ENCODE measurements at regions not wholly inside any gene's neighbourhood (a gene's known extent, or its start where the extent isn't known, plus 50 kb on each side); places are given as distances from the start of the nearest gene placed in this dataset.

DNA sequence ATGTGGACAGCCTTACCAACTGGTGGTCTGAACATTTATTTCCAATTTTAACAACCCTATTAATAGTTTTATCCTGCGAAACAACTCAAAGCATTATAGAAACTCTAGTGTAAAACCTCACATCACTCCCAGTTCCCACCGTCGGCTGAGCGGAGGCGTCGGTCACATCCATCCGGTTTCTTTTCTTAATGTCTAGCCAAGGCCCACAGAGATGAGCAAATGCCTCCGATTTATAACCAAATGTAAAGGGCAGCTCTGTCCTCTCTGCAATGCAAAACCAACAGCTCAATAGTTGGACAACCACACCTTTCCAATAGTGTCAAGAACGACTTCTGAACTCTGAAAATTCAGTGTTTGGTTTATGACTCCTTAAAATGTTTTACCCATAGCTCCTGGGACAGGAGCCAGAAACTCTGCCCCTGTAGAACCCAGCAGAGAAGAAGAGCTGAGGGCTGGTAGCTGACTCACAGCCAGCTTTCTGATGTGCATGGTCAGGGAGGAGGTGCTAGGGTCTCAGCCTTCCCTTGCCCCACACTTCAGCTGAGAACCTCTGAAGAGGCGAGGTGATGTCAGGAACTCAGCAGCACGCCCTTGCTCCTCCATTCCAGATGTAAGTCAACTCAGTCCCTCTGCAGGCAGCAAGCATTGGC, 90.2 kb upstream of the UQCRFS1 start:
- ChIA-PET POLR2A (ENCODE audit: low non-redundant PET) (interaction anchor here (0.7 kb wide), 1 partner anchor 11 kb away, joined by 4 read pairs; no protein-coding TSS in a partner anchor), CTCF (no interaction called here)
- Histone ChIP-seq H3K36me3 (ENCODE audit: insufficient read depth, low read length, poor library complexity, severe bottlenecking) (no peaks in the 10 kb centered on the region), H3K4me3 (ENCODE audit: low read depth, low read length, poor library complexity, severe bottlenecking) (no peak overlapping the region), H3K27ac (ENCODE audit: low read depth, low read length, poor library complexity, severe bottlenecking) (no peak overlapping the region), H3K27me3 (replicated peaks; ENCODE audit: insufficient read depth, low read depth, low read length, poor library complexity) (no peaks in the 10 kb centered on the region), H3K4me1 (ENCODE audit: insufficient read depth, low read length, poor library complexity, severe bottlenecking) (no peaks in the 10 kb centered on the region), H3K9me3 (ENCODE audit: low read depth, low read length, poor library complexity, severe bottlenecking) (no peaks in the 10 kb centered on the region)
- DNase-seq (ENCODE audit: low spot score) = no peak
- no peak for TF ChIP-seq EZH2 (IDR thresholded peaks at IDR 0.05; ENCODE audit: borderline replicate concordance, low read depth, low read length, poor library complexity, severe bottlenecking)
- TF ChIP-seq, protein P1, sequence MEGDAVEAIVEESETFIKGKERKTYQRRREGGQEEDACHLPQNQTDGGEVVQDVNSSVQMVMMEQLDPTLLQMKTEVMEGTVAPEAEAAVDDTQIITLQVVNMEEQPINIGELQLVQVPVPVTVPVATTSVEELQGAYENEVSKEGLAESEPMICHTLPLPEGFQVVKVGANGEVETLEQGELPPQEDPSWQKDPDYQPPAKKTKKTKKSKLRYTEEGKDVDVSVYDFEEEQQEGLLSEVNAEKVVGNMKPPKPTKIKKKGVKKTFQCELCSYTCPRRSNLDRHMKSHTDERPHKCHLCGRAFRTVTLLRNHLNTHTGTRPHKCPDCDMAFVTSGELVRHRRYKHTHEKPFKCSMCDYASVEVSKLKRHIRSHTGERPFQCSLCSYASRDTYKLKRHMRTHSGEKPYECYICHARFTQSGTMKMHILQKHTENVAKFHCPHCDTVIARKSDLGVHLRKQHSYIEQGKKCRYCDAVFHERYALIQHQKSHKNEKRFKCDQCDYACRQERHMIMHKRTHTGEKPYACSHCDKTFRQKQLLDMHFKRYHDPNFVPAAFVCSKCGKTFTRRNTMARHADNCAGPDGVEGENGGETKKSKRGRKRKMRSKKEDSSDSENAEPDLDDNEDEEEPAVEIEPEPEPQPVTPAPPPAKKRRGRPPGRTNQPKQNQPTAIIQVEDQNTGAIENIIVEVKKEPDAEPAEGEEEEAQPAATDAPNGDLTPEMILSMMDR (conservative IDR thresholded peaks at IDR 0.05; ENCODE audit: low read depth, low read length) = no peak
- BruUV-seq (replicated peaks) = no TSS peak
- intact Hi-C loops (cut with micrococcal nuclease; ENCODE audit: unreplicated experiment) = no loop called here

- Histone ChIP-seq H3K4me3 (ENCODE audit: low read depth, low read length, poor library complexity, severe bottlenecking) (no peak overlapping the region), H3K27ac (ENCODE audit: low read depth, low read length, poor library complexity, severe bottlenecking) (no peak overlapping the region), H3K9me3 (ENCODE audit: low read depth, low read length, poor library complexity, severe bottlenecking) (no peaks in the 10 kb centered on the region), H3K27me3 (replicated peaks; ENCODE audit: insufficient read depth, low read depth, low read length, poor library complexity) (no peaks in the 10 kb centered on the region), H3K4me1 (ENCODE audit: insufficient read depth, low read length, poor library complexity, severe bottlenecking) (no peaks in the 10 kb centered on the region), H3K36me3 (ENCODE audit: insufficient read depth, low read length, poor library complexity, severe bottlenecking) (no peaks in the 10 kb centered on the region)
- POLR2A ChIA-PET (ENCODE audit: low non-redundant PET) = interaction anchor here (0.7 kb wide), 1 partner anchor 11 kb away, joined by 4 read pairs; no protein-coding TSS in a partner anchor
- intact Hi-C loops (cut with micrococcal nuclease; ENCODE audit: unreplicated experiment) = no loop called here
- no peak for TF ChIP-seq EZH2 (IDR thresholded peaks at IDR 0.05; ENCODE audit: borderline replicate concordance, low read depth, low read length, poor library complexity, severe bottlenecking)
- TF ChIP-seq, protein P1 (conservative IDR thresholded peaks at IDR 0.05; ENCODE audit: low read depth, low read length) = no peak
- no TSS peak for BruUV-seq (replicated peaks)
- CTCF ChIA-PET = no interaction called here
- no peak for DNase-seq (ENCODE audit: low spot score)
Measured at GRCh38 chr19:29303719-29304090, 90.8 kb upstream of the UQCRFS1 start.

DNA sequence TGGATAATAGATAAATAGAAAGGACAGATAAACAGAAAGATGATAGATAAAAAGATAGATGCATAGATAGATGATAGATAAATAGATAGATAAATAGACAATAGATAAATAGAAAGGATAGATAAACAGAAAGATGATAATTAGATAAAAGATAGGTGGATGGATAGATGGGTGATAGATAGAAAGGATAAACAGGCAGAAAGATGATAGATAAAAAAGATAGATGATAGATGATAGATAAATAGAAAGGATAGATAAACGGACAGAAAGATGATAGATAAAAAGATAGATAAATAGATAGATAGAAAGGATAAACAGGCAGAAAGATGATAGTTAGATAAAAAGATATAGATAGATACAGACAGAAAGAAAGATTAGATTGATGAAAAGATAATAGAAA, 92.3 kb upstream of the UQCRFS1 start:
- BruUV-seq (replicated peaks) = no TSS peak
- Histone ChIP-seq H3K27me3 (replicated peaks; ENCODE audit: insufficient read depth, low read depth, low read length, poor library complexity) (peaks cover 5% of the 10 kb centered on the region), H3K4me3 (ENCODE audit: low read depth, low read length, poor library complexity, severe bottlenecking) (no peak overlapping the region), H3K36me3 (ENCODE audit: insufficient read depth, low read length, poor library complexity, severe bottlenecking) (no peaks in the 10 kb centered on the region), H3K4me1 (ENCODE audit: insufficient read depth, low read length, poor library complexity, severe bottlenecking) (no peaks in the 10 kb centered on the region), H3K27ac (ENCODE audit: low read depth, low read length, poor library complexity, severe bottlenecking) (no peak overlapping the region), H3K9me3 (ENCODE audit: low read depth, low read length, poor library complexity, severe bottlenecking) (no peaks in the 10 kb centered on the region)
- CTCF ChIA-PET = no interaction called here
- POLR2A ChIA-PET (ENCODE audit: low non-redundant PET) = no interaction called here
- no peak for DNase-seq (ENCODE audit: low spot score)
- TF ChIP-seq, protein P1 (conservative IDR thresholded peaks at IDR 0.05; ENCODE audit: low read depth, low read length) = no peak
- no peak for TF ChIP-seq EZH2 (IDR thresholded peaks at IDR 0.05; ENCODE audit: borderline replicate concordance, low read depth, low read length, poor library complexity, severe bottlenecking)
- intact Hi-C loops (cut with micrococcal nuclease; ENCODE audit: unreplicated experiment) = no loop called here

Data from A673 (cell line).